ENCODE measurements at regions not wholly inside any gene's neighbourhood (a gene's known extent, or its start where the extent isn't known, plus 50 kb on each side); places are given as distances from the start of the nearest gene placed in this dataset.

DNA sequence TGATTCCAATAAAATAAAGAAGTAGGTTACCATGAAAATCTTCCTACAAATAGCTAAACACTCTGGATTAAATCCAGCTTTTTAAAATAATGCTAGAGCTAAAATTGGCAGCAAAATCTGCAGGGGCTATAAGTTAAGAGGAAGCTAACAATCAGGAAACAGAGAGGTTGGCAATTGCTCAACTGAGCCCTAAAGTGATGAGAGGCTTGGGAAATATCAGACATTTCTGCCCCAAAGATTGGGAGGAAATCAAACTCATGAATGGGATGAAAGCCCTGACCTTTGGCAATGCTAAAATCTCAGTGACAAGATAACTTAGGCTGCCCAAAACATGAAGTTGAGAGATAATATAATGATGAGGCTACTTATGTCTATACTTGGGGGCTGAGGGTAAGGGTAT, 1437.9 kb downstream of the EFNB2 start:
- TF ChIP-seq POLR2A (IDR thresholded peaks at IDR 0.05; ENCODE audit: low read depth): no peak
- TF ChIP-seq EP300 (IDR thresholded peaks at IDR 0.05): no peak

Data from esophagus muscularis mucosa (tissue), 2 donors.